ENCODE measurements at regions not wholly inside any gene's neighbourhood (a gene's known extent, or its start where the extent isn't known, plus 50 kb on each side); places are given as distances from the start of the nearest gene placed in this dataset.

- DNase-seq (ENCODE audit: low spot score) (peak; percentile 44), FAIRE-seq (no peak)
These were observed 53.0 kb upstream of the GRAMD2B start for GRCh38 chr5:126369995-126370731.

- DNase-seq (ENCODE audit: low spot score) = peak; percentile 80
- peak; percentile 89 for FAIRE-seq
These were observed 52.2 kb upstream of the GRAMD2B start for GRCh38 chr5:126370796-126371718.

- FAIRE-seq (peak; percentile 88), DNase-seq (ENCODE audit: low spot score) (peak; percentile 88)
These were observed 49.7 kb upstream of the GRAMD2B start for GRCh38 chr5:126373375-126374108.

Data from RCC 7860 (cell line).